HCT116 (cell line): ENCODE measurements at regions not wholly inside any gene's neighbourhood (a gene's known extent, or its start where the extent isn't known, plus 50 kb on each side); places are given as distances from the start of the nearest gene placed in this dataset.

ENCODE experiments used
- CTCF ChIP-seq, 3 experiments: fragments of 200-600 bp in 1 of 3; sonication (generic) in 1 of 3; IDR thresholded peaks in 2 of 3; conservative IDR thresholded peaks in 1 of 3; 2 replicates each; pipeline ENCODE4 v1.5.1; 2012 to 2017; ENCODE audit warnings: low read depth in 2 of 3, low read length in 2 of 3, antibody characterized with exemption in 1 of 3, borderline replicate concordance in 1 of 3, control low read depth in 1 of 3, mild to moderate bottlenecking in 1 of 3, mixed read lengths in 1 of 3, mixed run types in 1 of 3, moderate library complexity in 1 of 3; ENCODE audit not compliant: insufficient read depth in 1 of 3
- EZH2 ChIP-seq: fragments of 200-600 bp; sonication (generic); IDR thresholded peaks from 2 replicates; pipeline ENCODE4 v1.6.1; 2017; ENCODE audit warnings: antibody characterized with exemption, mixed run types
- POLR2A ChIP-seq: IDR thresholded peaks from 2 replicates; pipeline ENCODE4 v1.7.0; 2011; ENCODE audit warnings: borderline replicate concordance; ENCODE audit not compliant: insufficient read depth, insufficient read length; ENCODE audit errors: extremely low read depth
- RAD21 ChIP-seq: IDR thresholded peaks from 2 replicates; pipeline ENCODE4 v1.6.1; 2012; ENCODE audit warnings: low read depth, mild to moderate bottlenecking
- REST ChIP-seq: IDR thresholded peaks from 2 replicates; pipeline ENCODE4 v1.6.1; 2012; ENCODE audit warnings: low read depth

GRCh38 chr1:106457368-106457767 lies 599.1 kb upstream of the PRMT6 start:
- TF ChIP-seq CTCF (IDR thresholded peaks at IDR 0.05 in 2 of 3, conservative IDR thresholded peaks at IDR 0.05 in 1 of 3; ENCODE audit: borderline replicate concordance in 1 of 3, insufficient read depth in 1 of 3, low read depth in 2 of 3, low read length in 2 of 3) = no peak
- TF ChIP-seq RAD21 = no peak
- no peak for TF ChIP-seq POLR2A
- TF ChIP-seq REST = no peak
- TF ChIP-seq EZH2 = no peak
